ENCODE measurements at regions not wholly inside any gene's neighbourhood (a gene's known extent, or its start where the extent isn't known, plus 50 kb on each side); places are given as distances from the start of the nearest gene placed in this dataset.

- TF ChIP-seq, protein P1, sequence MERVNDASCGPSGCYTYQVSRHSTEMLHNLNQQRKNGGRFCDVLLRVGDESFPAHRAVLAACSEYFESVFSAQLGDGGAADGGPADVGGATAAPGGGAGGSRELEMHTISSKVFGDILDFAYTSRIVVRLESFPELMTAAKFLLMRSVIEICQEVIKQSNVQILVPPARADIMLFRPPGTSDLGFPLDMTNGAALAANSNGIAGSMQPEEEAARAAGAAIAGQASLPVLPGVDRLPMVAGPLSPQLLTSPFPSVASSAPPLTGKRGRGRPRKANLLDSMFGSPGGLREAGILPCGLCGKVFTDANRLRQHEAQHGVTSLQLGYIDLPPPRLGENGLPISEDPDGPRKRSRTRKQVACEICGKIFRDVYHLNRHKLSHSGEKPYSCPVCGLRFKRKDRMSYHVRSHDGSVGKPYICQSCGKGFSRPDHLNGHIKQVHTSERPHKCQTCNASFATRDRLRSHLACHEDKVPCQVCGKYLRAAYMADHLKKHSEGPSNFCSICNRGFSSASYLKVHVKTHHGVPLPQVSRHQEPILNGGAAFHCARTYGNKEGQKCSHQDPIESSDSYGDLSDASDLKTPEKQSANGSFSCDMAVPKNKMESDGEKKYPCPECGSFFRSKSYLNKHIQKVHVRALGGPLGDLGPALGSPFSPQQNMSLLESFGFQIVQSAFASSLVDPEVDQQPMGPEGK (CRISPR knock-in tag; IDR thresholded peaks at IDR 0.05; ENCODE audit: borderline replicate concordance) = no peak
- TF ChIP-seq ZNF565 (CRISPR knock-in tag; conservative IDR thresholded peaks at IDR 0.05; ENCODE audit: low read depth) (no peak), ZFP3 (CRISPR knock-in tag; IDR thresholded peaks at IDR 0.05) (no peak)
Measured at GRCh38 chr16:5903832-5904231, 806.2 kb upstream of the EEF2KMT start.

Measured in SK-N-SH treated with all-trans-retinoic acid at 6 μM for 48 hours (cell line).